Peyer's patch (tissue), 4 donors: ENCODE measurements at regions not wholly inside any gene's neighbourhood (a gene's known extent, or its start where the extent isn't known, plus 50 kb on each side); places are given as distances from the start of the nearest gene placed in this dataset.

Experiments used
- POLR2A ChIP-seq, 2 donors: fragments of 450-650 bp; IDR thresholded peaks; one replicate each; pipeline ENCODE4 v1.5.1; 2017; ENCODE audit warnings: antibody characterized with exemption in 2 of 2, mild to moderate bottlenecking in 2 of 2, moderate library complexity in 2 of 2
- TF ChIP-seq, protein P1 (sequence below), 6 experiments: fragments of 450-650 bp in 4 of 6; fragments of 200-600 bp in 2 of 6; sonication (generic) in 1 of 6; IDR thresholded peaks; one replicate each; pipeline ENCODE4 v1.5.1; 2017 to 2019; ENCODE audit warnings: antibody characterized with exemption in 6 of 6, mild to moderate bottlenecking in 3 of 6, moderate library complexity in 1 of 6

DNA sequence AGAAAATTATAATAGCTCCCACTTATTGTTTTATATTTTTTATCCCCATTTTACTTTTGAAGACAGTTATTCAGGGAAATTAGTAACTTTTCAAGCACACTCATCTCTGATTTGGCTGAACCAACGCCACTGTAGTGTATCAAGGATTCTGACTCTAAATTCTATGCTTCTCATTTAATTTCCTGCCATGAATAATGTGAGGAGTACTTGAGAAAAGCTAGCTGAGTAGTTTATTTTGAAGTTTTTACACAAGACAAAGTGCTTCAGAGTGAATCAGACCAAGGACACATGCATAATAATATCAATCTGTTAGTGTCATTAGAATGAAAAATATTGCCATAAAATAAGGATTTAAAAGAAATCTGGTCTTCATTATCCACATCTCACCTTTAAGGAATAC lies 329.9 kb downstream of the SLITRK6 start:
- TF ChIP-seq, protein P1, sequence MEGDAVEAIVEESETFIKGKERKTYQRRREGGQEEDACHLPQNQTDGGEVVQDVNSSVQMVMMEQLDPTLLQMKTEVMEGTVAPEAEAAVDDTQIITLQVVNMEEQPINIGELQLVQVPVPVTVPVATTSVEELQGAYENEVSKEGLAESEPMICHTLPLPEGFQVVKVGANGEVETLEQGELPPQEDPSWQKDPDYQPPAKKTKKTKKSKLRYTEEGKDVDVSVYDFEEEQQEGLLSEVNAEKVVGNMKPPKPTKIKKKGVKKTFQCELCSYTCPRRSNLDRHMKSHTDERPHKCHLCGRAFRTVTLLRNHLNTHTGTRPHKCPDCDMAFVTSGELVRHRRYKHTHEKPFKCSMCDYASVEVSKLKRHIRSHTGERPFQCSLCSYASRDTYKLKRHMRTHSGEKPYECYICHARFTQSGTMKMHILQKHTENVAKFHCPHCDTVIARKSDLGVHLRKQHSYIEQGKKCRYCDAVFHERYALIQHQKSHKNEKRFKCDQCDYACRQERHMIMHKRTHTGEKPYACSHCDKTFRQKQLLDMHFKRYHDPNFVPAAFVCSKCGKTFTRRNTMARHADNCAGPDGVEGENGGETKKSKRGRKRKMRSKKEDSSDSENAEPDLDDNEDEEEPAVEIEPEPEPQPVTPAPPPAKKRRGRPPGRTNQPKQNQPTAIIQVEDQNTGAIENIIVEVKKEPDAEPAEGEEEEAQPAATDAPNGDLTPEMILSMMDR (IDR thresholded peaks at IDR 0.05): no peak
- no peak for TF ChIP-seq POLR2A (IDR thresholded peaks at IDR 0.05)
